Liver (tissue), 7 donors: ENCODE measurements at regions not wholly inside any gene's neighbourhood (a gene's known extent, or its start where the extent isn't known, plus 50 kb on each side); places are given as distances from the start of the nearest gene placed in this dataset.

Source experiments
- DNase-seq: peaks from one replicate; pipeline ENCODE4 v3.0.0-alpha.2; 2017; ENCODE audit warnings: low spot score
- H3K27ac ChIP-seq, 2 donors: one replicate each; pipeline ENCODE4 v1.7.0; 2013; ENCODE audit warnings: inconsistent platforms in 2 of 2, low read length in 2 of 2, control low read depth in 1 of 2, low read depth in 1 of 2, mild to moderate bottlenecking in 1 of 2
- H3K27me3 ChIP-seq, 4 donors: one replicate each; pipeline versions ENCODE4 v1.6.1 to v1.7.0; 2013; ENCODE audit warnings: low read length in 3 of 4, inconsistent platforms in 1 of 4, mild to moderate bottlenecking in 1 of 4, moderate library complexity in 1 of 4; ENCODE audit not compliant: control insufficient read depth in 4 of 4, insufficient read depth in 4 of 4
- H3K36me3 ChIP-seq, 4 donors: one replicate each; pipeline versions ENCODE4 v1.6.1 to v1.7.0; 2013; ENCODE audit warnings: low read length in 3 of 4, mild to moderate bottlenecking in 3 of 4, low read depth in 1 of 4, moderate library complexity in 1 of 4; ENCODE audit not compliant: control insufficient read depth in 4 of 4, insufficient read depth in 3 of 4
- H3K4me1 ChIP-seq, 4 donors: one replicate each; pipeline versions ENCODE4 v1.6.1 to v1.7.0; 2013; ENCODE audit warnings: low read length in 3 of 4, mild to moderate bottlenecking in 3 of 4, moderate library complexity in 1 of 4; ENCODE audit not compliant: control insufficient read depth in 4 of 4, insufficient read depth in 4 of 4
- H3K4me3 ChIP-seq, 3 donors: one replicate each; pipeline versions ENCODE4 v1.6.1 to v1.7.0; 2013; ENCODE audit warnings: low read length in 3 of 3, control low read depth in 1 of 3, low read depth in 1 of 3, mild to moderate bottlenecking in 1 of 3
- H3K9ac ChIP-seq, 2 donors: one replicate each; pipeline ENCODE4 v1.7.0; 2013; ENCODE audit warnings: low read length in 2 of 2, mild to moderate bottlenecking in 2 of 2, moderate library complexity in 2 of 2, control low read depth in 1 of 2, low read depth in 1 of 2
- H3K9me3 ChIP-seq, 4 donors: one replicate each; pipeline versions ENCODE4 v1.6.1 to v1.7.0; 2013; ENCODE audit warnings: low read length in 3 of 4; ENCODE audit not compliant: control insufficient read depth in 4 of 4
- EGR1 ChIP-seq, 2 donors: IDR thresholded peaks; 2 replicates each; pipeline ENCODE4 v1.6.1; 2016 to 2018; ENCODE audit warnings: antibody characterized with exemption in 2 of 2, low read depth in 2 of 2
- FOXA1 ChIP-seq: IDR thresholded peaks from 2 replicates; pipeline ENCODE4 v1.6.1; 2016; ENCODE audit warnings: antibody characterized with exemption
- FOXA2 ChIP-seq: IDR thresholded peaks from 2 replicates; pipeline ENCODE4 v1.6.1; 2016; ENCODE audit warnings: antibody characterized with exemption
- GABPA ChIP-seq, 2 donors: IDR thresholded peaks in 1 of 2; conservative IDR thresholded peaks in 1 of 2; 2 replicates each; pipeline ENCODE4 v1.6.1; 2016; ENCODE audit warnings: antibody characterized with exemption in 2 of 2, mild to moderate bottlenecking in 1 of 2, moderate library complexity in 1 of 2
- HNF4A ChIP-seq, 2 donors: conservative IDR thresholded peaks; 2 replicates each; pipeline ENCODE4 v1.6.1; 2016; ENCODE audit warnings: antibody characterized with exemption in 2 of 2, mild to moderate bottlenecking in 2 of 2
- RAD21 ChIP-seq, 2 donors: IDR thresholded peaks; 2 replicates each; pipeline ENCODE4 v1.6.1; 2016; ENCODE audit warnings: antibody characterized with exemption in 2 of 2, mild to moderate bottlenecking in 2 of 2
- REST ChIP-seq: IDR thresholded peaks from 2 replicates; pipeline ENCODE4 v1.6.1; 2016; ENCODE audit warnings: antibody characterized with exemption, mild to moderate bottlenecking
- RXRA ChIP-seq, 2 donors: IDR thresholded peaks; 2 replicates each; pipeline ENCODE4 v1.6.1; 2017 to 2018; ENCODE audit warnings: antibody characterized with exemption in 2 of 2, mild to moderate bottlenecking in 1 of 2
- SP1 ChIP-seq: IDR thresholded peaks from 2 replicates; pipeline ENCODE4 v1.6.1; 2018; ENCODE audit warnings: antibody characterized with exemption, mild to moderate bottlenecking
- YY1 ChIP-seq: IDR thresholded peaks from 2 replicates; pipeline ENCODE4 v1.6.1; 2016; ENCODE audit warnings: antibody characterized with exemption, mild to moderate bottlenecking
- ZBTB33 ChIP-seq: IDR thresholded peaks from 2 replicates; pipeline ENCODE4 v1.6.1; 2016; ENCODE audit warnings: antibody characterized with exemption
- WGBS: extraction: QIAGEN DNeasy Blood & Tissue Kit; methylation state at CpG from one replicate; pipeline ENCODE4 v1.1.7; 2013; 5-methylcytosine and 5-hydroxymethylcytosine counted together
- donor health status: healthy.
- donor health status: healthy.
- donor health status: healthy.
- donor health status: healthy.

- no peak overlapping the region for H3K9ac ChIP-seq
- no peaks in the 10 kb centered on the region for H3K9me3 ChIP-seq
- 56% methylated on average over 2 of the region's 2 CpGs for WGBS
- no peaks in the 10 kb centered on the region for H3K27me3 ChIP-seq
- H3K36me3 ChIP-seq: no peaks in the 10 kb centered on the region
- TF ChIP-seq FOXA2 (no peak), EGR1 (IDR thresholded peaks at IDR 0.05; ENCODE audit: low read depth in 2 of 2) (no peak), FOXA1 (no peak)
- no peak for DNase-seq
- H3K27ac ChIP-seq: no peak overlapping the region
- no peak overlapping the region for H3K4me3 ChIP-seq
- H3K4me1 ChIP-seq: no peaks in the 10 kb centered on the region
Measured at GRCh38 chr3:162641907-162642306, 1145.3 kb downstream of the OTOL1 start.

GRCh38 chr3:162643245-162643644, 1146.6 kb downstream of the OTOL1 start:
- H3K9me3 ChIP-seq: peaks cover 0 to 3% (median 0%) of the 10 kb centered on the region in 4 donors
- no peaks in the 10 kb centered on the region for H3K27me3 ChIP-seq
- H3K9ac ChIP-seq: no peak overlapping the region
- H3K36me3 ChIP-seq: no peaks in the 10 kb centered on the region
- TF ChIP-seq YY1: no peak
- TF ChIP-seq HNF4A (conservative IDR thresholded peaks at IDR 0.05): no peak
- no peak for TF ChIP-seq RAD21 (IDR thresholded peaks at IDR 0.05)
- no peak for TF ChIP-seq RXRA (IDR thresholded peaks at IDR 0.05)
- no peaks in the 10 kb centered on the region for H3K4me1 ChIP-seq
- no peak overlapping the region for H3K4me3 ChIP-seq
- no peak overlapping the region for H3K27ac ChIP-seq
- 28% methylated on average over 2 of the region's 2 CpGs for WGBS
- DNase-seq: no peak

- TF ChIP-seq HNF4A (conservative IDR thresholded peaks at IDR 0.05): no peak
- no peak for TF ChIP-seq RAD21 (IDR thresholded peaks at IDR 0.05)
- H3K27me3 ChIP-seq: no peaks in the 10 kb centered on the region
- peaks cover 0 to 3% (median 0%) of the 10 kb centered on the region in 4 donors for H3K9me3 ChIP-seq
- WGBS: 39% methylated on average over 2 of the region's 2 CpGs
- no peaks in the 10 kb centered on the region for H3K4me1 ChIP-seq
- H3K27ac ChIP-seq: no peak overlapping the region
- H3K36me3 ChIP-seq: no peaks in the 10 kb centered on the region
- DNase-seq: no peak
- H3K4me3 ChIP-seq: no peak overlapping the region
- H3K9ac ChIP-seq: no peak overlapping the region
Measured at GRCh38 chr3:162647321-162647720, 1150.7 kb downstream of the OTOL1 start.

- WGBS: 32% methylated on average over 1 of the region's 1 CpG
Measured at GRCh38 chr3:162658003-162658402, 1161.4 kb downstream of the OTOL1 start.

More at GRCh38 chr3:162658003-162658402, 1161.4 kb downstream of the OTOL1 start:
- no peaks in the 10 kb centered on the region for H3K9me3 ChIP-seq
- TF ChIP-seq REST (no peak), FOXA1 (no peak), SP1 (no peak), RXRA (IDR thresholded peaks at IDR 0.05) (no peak), GABPA (IDR thresholded peaks at IDR 0.05 in 1 of 2, conservative IDR thresholded peaks at IDR 0.05 in 1 of 2) (no peak), ZBTB33 (no peak), YY1 (no peak)
- H3K27ac ChIP-seq: no peak overlapping the region
- no peaks in the 10 kb centered on the region for H3K36me3 ChIP-seq
- DNase-seq: no peak
- no peak overlapping the region for H3K9ac ChIP-seq
- H3K4me1 ChIP-seq: no peaks in the 10 kb centered on the region
- H3K4me3 ChIP-seq: no peak overlapping the region
- H3K27me3 ChIP-seq: no peaks in the 10 kb centered on the region
